Tibial nerve (tissue), 4 donors: ENCODE measurements at regions not wholly inside any gene's neighbourhood (a gene's known extent, or its start where the extent isn't known, plus 50 kb on each side); places are given as distances from the start of the nearest gene placed in this dataset.

Source experiments
- EP300 ChIP-seq, 2 donors: sonication (generic); formaldehyde crosslinking; IDR thresholded peaks; one replicate each; pipeline ENCODE4 v1.6.1; 2017; ENCODE audit warnings: antibody characterized with exemption in 2 of 2, mild to moderate bottlenecking in 1 of 2
- POLR2A ChIP-seq, 2 donors: fragments of 450-650 bp; IDR thresholded peaks; one replicate each; pipeline ENCODE4 v1.6.1; 2017; ENCODE audit warnings: antibody characterized with exemption in 2 of 2, mild to moderate bottlenecking in 2 of 2, moderate library complexity in 2 of 2
- TF ChIP-seq, protein P1 (sequence below), 5 experiments: fragments of 200-600 bp in 3 of 5; fragments of 450-650 bp in 2 of 5; sonication (generic) in 3 of 5; IDR thresholded peaks; one replicate each; pipeline ENCODE4 v1.5.1; 2016 to 2019; ENCODE audit warnings: antibody characterized with exemption in 5 of 5, mild to moderate bottlenecking in 3 of 5, moderate library complexity in 2 of 5

DNA sequence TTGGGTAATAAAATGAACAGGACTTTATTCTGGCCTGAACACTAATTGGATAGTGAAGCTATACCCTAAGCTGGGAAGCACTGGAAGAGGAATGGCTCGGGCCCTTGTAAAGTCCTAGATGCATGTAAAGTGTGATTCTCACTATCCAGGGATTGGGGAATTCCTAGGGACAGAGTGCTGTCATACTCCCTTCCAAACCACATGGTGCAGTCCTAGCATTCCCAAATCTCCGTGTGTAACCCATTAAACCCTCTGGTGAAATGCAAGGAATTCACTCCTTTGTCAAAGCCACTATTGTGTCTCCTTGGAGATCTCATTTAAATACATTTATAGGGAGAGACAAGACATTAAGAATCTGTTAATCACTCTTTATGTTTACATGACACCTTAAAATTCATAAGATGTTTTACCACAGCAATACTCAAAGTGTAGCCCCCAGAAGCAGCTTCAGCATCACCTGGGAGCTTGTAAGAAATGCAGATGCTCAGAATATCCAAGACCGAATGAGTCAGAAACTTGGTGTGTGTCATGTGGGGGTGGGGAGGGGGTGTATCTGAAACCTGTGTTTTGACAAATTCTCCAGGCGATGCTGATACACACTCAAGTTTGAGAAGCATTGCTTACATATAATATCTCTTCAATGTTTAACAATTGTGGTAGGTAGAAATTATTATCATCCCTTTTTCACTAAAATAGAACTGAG lies 121.8 kb upstream of the NPHP3 start:
- TF ChIP-seq, protein P1, sequence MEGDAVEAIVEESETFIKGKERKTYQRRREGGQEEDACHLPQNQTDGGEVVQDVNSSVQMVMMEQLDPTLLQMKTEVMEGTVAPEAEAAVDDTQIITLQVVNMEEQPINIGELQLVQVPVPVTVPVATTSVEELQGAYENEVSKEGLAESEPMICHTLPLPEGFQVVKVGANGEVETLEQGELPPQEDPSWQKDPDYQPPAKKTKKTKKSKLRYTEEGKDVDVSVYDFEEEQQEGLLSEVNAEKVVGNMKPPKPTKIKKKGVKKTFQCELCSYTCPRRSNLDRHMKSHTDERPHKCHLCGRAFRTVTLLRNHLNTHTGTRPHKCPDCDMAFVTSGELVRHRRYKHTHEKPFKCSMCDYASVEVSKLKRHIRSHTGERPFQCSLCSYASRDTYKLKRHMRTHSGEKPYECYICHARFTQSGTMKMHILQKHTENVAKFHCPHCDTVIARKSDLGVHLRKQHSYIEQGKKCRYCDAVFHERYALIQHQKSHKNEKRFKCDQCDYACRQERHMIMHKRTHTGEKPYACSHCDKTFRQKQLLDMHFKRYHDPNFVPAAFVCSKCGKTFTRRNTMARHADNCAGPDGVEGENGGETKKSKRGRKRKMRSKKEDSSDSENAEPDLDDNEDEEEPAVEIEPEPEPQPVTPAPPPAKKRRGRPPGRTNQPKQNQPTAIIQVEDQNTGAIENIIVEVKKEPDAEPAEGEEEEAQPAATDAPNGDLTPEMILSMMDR (IDR thresholded peaks at IDR 0.05), result no peak
- TF ChIP-seq EP300 (IDR thresholded peaks at IDR 0.05), result no peak
- no peak for TF ChIP-seq POLR2A (IDR thresholded peaks at IDR 0.05)
